ENCODE measurements at regions not wholly inside any gene's neighbourhood (a gene's known extent, or its start where the extent isn't known, plus 50 kb on each side); places are given as distances from the start of the nearest gene placed in this dataset.
"Not testable (repeated sequence)": the region's sequence is repeated elsewhere in the genome, so short reads cannot be mapped to it uniquely, and the experiment has no call there.

- no peak for DNase-seq
Observed at GRCh38 chr4:125762537-125762936, 447.8 kb downstream of the FAT4 start.

GRCh38 chr4:125765941-125766340, 451.2 kb downstream of the FAT4 start:
- DNase-seq = no peak

- DNase-seq = no peak
Observed at GRCh38 chr4:125770814-125771398, 456.2 kb downstream of the FAT4 start.

GRCh38 chr4:125772680-125773079, 457.9 kb downstream of the FAT4 start:
- no peak for DNase-seq

- DNase-seq = no peak
Observed at GRCh38 chr4:125773502-125773901, 458.7 kb downstream of the FAT4 start.

- DNase-seq = no peak
Observed at GRCh38 chr4:125773931-125774330, 459.2 kb downstream of the FAT4 start.

GRCh38 chr4:125776146-125776545, 461.4 kb downstream of the FAT4 start:
- DNase-seq = no peak

- DNase-seq = no peak
Observed at GRCh38 chr4:125780164-125780563, 465.4 kb downstream of the FAT4 start.

- no peak for DNase-seq
Observed at GRCh38 chr4:125780747-125781146, 466.0 kb downstream of the FAT4 start.

- no peak for DNase-seq
Observed at GRCh38 chr4:125781651-125782050, 466.9 kb downstream of the FAT4 start.

- no peak for DNase-seq
Observed at GRCh38 chr4:125784741-125785140, 470.0 kb downstream of the FAT4 start.

- no peak for DNase-seq
Observed at GRCh38 chr4:125787707-125788106, 473.0 kb downstream of the FAT4 start.

- no peak for DNase-seq
Observed at GRCh38 chr4:125789023-125789422, 474.3 kb downstream of the FAT4 start.

- DNase-seq = no peak
Observed at GRCh38 chr4:125791896-125792295, 477.1 kb downstream of the FAT4 start.

- DNase-seq = no peak
Observed at GRCh38 chr4:125794989-125795388, 480.2 kb downstream of the FAT4 start.

- no peak for DNase-seq
Observed at GRCh38 chr4:125796138-125796537, 481.4 kb downstream of the FAT4 start.

GRCh38 chr4:125797621-125798020, 482.9 kb downstream of the FAT4 start:
- not testable (repeated sequence) for DNase-seq

GRCh38 chr4:125801373-125801772, 486.6 kb downstream of the FAT4 start:
- no peak for DNase-seq

- no peak for DNase-seq
Observed at GRCh38 chr4:125801924-125802323, 487.2 kb downstream of the FAT4 start.

- DNase-seq = no peak
Observed at GRCh38 chr4:125808022-125808421, 493.3 kb downstream of the FAT4 start.

- no peak for DNase-seq
Observed at GRCh38 chr4:125808570-125808969, 493.8 kb downstream of the FAT4 start.

GRCh38 chr4:125811892-125812291, 497.1 kb downstream of the FAT4 start:
- no peak for DNase-seq

- no peak for DNase-seq
Observed at GRCh38 chr4:125826801-125827695, 512.3 kb downstream of the FAT4 start.

GRCh38 chr4:125827696-125828052, 512.9 kb downstream of the FAT4 start:
- no peak for DNase-seq

GRCh38 chr4:125828346-125828745, 513.6 kb downstream of the FAT4 start:
- no peak for DNase-seq
